H54 (cell line): ENCODE measurements at regions not wholly inside any gene's neighbourhood (a gene's known extent, or its start where the extent isn't known, plus 50 kb on each side); places are given as distances from the start of the nearest gene placed in this dataset.

ENCODE experiments used
- DNase-seq: peaks from one replicate; pipeline ENCODE4 v3.0.0; 2011; ENCODE audit warnings: low spot score, mixed read lengths; ENCODE audit not compliant: insufficient read length
- FAIRE-seq: peaks from 3 replicates; lab custom pipeline; 2011; peaks lifted over from hg19 to GRCh38; lab: Jason Lieb, UNC
- POLR2A ChIP-seq: IDR thresholded peaks from 2 replicates; pipeline ENCODE4 v1.6.1; 2011; ENCODE audit warnings: low read depth, mild to moderate bottlenecking, low read length

DNA sequence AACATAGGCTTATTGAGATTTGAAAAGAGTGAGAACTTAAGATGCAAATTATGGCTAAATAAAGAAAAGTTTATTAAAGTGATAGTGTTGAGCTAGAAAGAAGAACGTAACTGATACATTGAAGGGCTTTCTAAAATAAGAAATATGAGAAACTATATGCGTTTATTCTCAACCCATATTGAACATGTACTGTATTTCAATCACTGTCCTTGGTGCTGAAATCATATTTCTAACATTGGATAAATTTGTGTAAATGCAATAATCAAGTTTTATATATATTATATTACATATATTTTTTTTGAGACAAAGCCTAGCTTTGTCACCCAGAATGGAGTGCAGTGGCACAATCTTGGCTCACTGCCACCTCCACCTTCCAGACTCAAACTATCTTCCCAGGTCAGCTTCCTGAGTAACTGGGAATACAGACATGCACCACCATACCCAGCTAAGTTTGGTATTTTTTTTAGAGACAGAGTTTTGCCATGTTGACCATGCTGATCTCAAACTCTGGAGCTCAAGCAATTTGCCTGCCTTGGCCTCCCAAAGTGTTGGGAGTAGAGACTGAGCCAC, 1065.8 kb downstream of the REEP3 start:
- FAIRE-seq (peak; percentile 6), DNase-seq (no peak)
- no peak for TF ChIP-seq POLR2A

DNA sequence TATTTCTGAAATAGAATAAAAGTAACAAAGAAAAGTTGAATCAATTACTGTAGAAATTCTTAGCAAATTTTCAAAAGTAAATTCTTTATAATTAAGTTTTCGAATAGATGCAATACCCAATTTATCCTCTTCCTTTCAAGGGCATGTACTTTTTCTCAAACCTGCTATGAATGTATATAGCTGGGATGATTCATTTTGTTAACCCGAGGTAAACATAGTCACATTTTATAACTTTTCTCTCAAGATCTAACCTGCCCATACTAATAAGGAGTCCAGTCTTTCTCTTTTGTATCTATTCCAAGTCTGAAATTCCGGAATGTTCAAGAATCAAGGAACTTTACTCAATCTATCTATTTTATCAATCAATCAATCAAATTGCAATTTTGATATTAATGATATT, 1072.9 kb downstream of the REEP3 start:
- DNase-seq = no peak
- no peak for TF ChIP-seq POLR2A
- no peak for FAIRE-seq

DNA sequence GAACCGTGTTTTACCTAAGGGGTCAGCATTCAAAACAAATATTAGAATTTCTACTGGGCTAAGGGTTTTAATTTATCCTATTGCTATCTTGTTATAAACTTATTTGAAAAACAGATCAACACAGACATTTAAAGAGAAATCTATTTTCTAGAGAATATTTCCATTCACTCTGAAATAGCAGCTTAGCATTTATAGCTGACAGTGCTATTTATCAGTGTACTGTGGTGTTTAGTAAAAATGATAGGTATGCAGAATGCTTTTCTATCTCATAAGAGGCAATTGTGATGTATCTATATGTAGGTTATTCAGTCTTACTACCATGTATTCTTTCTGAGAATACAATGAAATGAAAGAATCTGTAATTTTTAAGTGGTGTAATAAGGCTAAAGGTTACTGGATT, 1077.4 kb downstream of the REEP3 start:
- FAIRE-seq (no peak), DNase-seq (no peak)
- no peak for TF ChIP-seq POLR2A

DNA sequence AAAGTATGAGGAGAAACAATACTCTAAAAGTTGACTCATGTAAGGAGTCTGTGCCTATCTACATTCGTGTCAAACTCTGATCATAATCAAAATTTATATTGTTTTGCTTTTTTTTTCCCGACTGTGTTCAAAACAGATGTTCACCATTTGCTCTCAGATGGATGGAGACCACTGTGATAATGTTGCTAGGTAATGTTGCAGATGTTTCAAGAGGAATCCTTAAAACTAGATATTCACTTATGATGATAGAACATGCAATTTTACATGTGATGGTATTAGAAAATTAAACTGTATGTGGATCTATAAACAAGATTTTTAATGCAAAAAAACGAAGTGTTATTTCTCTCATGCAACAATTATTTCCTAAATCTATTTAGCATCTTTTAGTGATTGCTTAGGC, 1080.1 kb downstream of the REEP3 start:
- no peak for FAIRE-seq
- TF ChIP-seq POLR2A = no peak
- DNase-seq = no peak

DNA sequence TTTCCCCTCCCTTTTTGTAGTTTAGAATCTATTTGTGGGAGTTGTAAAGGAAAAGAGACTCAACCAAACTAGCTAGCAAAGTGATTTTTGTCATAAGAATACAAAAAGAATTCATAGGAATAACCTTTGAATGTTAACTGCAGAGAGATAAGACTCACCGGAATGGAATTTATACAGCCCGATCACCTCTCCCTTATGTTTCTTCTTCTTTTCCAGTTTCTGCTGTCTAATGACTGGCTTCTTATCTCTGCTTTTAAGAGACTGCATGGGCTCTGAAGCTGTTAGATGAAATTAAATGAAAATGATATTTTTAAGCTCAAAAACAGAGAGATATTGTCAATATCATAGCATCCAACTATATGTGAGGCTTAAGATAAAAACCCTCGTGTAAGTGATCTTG, 1095.9 kb downstream of the REEP3 start:
- TF ChIP-seq POLR2A = no peak
- no peak for DNase-seq
- no peak for FAIRE-seq

DNA sequence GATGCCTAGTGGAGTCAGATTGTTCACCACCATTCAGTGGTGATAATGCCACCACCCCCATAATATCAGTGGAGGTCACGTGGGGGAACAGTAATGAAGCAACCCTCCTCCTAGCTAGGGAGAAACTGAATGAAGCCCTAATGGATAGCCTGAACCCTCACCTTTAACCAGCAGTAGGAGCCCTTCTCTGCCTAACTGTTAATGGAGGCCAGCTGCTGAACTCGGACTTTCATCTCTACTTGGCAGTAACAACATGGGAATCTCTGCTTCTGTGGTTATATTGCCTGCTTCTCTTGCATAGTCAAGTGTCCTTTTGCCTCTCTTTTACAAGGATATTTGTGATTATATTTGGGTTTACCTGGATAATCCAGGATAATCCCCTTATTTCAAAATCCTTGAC, 1097.9 kb downstream of the REEP3 start:
- DNase-seq = no peak
- no peak for FAIRE-seq
- no peak for TF ChIP-seq POLR2A

DNA sequence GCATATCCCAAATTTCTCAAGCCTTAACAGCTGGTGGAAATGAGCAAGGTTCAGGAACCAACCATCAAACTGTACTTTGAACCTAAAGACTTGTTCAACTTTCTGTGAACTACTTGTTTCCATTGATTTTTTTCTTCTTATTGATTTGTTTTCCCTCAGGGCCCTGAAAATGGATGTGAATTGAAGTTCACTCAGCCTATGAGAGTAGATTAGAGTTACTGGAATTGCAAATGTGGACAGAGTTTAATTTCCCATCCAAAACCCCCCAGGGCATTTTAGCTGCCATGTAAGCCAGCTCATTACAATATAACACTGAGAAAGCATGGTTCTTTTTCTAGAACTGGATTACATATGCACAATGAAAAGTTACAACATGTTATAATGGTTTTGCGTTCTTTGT, 1105.7 kb downstream of the REEP3 start:
- DNase-seq (no peak), FAIRE-seq (no peak)
- no peak for TF ChIP-seq POLR2A

DNA sequence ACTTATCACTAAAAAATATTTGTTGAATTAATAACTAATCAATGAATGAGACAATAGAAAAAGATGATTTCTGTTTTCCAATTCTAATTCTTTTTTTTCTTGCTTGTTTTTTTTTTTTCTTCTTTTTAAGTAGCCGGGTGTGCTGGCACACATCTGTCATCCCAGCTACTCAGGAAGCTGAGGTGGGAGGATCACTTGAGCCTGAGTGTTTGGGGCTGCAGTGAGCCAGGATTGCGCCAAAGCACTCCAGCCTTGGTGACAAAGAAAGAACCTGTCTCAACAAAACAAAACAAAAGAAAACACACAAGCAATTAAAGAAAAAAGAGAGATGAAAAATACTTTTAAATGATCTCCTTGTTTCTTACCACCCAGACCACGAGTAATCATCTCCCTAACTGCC, 1109.3 kb downstream of the REEP3 start:
- no peak for TF ChIP-seq POLR2A
- no peak for DNase-seq
- no peak for FAIRE-seq

DNA sequence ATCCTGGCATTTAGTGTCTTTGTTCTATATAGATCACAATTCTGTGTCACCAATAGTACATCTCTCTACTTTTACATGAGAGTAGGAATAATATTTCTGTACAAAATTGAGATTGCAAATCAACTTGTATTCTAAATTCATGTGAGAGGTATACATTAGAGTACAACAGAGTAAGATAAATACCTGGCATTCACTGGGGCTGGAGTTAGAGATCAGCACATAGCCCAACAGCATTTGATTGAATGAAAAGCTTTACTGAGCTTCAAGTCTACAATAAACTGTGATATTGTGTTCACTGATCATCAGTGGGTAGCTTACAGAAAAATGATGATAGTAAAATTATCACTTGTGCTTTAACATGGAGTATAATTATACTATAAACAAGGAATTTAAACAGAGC, 1114.7 kb downstream of the REEP3 start:
- FAIRE-seq (no peak), DNase-seq (no peak)
- TF ChIP-seq POLR2A = no peak

DNA sequence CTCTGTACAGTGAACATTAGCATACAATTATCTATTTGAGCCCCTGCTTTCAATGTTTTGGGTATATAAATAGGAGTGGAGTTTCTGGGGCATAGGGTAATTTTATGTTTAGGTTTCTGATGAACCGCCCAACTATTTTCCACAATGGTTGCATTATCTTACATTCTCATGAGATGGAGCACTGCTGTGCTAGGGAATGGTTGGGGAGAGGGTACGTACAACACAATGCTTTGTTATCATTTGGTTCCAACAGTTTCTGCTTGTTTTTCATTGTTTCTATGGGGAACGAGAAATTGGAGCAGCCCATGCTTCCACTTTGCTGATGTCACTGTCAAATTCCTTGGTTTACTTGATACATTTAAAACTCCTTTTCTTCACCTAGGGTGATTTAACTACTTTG, 1115.3 kb downstream of the REEP3 start:
- no peak for TF ChIP-seq POLR2A
- no peak for DNase-seq
- no peak for FAIRE-seq

DNA sequence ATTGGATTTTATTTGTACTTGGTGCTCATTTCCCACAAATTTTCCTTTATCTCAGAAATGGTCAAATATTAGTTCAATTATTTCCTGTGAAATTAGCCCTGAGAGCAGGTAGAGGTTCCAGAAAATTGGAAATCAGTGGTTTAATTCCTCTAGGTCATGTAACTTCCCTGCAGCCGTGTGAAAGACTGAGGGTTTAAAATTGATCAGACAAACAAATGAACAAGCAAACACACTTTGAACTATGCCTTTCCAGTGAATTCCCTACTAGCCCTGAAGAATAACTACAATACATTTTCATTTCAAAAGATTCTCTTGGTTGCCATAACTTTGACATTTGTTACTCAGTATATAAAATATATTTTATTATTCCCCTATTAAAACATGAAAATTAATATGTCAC, 1116.7 kb downstream of the REEP3 start:
- no peak for DNase-seq
- no peak for FAIRE-seq
- no peak for TF ChIP-seq POLR2A

DNA sequence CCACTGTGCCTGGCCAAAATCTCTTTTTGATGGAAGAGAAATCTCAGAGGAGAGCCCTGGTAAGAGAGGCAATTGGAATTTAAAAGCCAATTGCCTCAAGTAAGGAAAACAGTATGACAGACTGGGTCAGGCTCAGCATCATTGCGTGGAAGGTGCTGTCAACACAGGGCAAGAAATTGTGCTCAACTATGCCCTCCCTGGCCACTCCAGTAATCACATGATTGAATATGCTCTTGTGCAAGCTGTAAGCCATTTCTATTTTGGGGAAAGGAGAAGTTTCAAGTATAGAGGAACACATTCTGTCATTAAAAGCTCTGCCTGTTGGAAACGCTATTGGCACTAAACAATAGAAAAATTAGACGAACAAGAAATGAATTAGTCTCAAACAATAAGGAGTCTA, 1127.7 kb downstream of the REEP3 start:
- DNase-seq = no peak
- no peak for TF ChIP-seq POLR2A

DNA sequence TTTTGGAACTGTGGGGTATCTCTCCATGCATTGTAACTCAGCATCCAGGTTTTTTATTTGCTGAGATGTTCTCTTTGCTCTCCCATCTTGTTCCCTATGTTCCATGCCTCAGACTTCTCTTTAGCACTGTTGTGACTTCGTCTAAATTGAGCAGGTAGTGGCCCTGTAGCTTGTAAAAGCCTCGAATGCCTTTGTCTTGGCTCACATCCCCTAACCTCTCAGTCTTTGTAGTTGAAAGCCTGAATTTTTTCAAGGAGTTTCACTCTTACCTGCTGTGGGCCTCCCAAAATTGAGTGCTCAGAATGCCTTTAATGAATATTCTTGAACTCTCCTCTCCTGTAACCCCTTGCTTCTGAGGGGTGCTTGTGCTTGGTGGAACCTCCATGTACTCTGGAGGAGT, 1137.3 kb downstream of the REEP3 start:
- no peak for TF ChIP-seq POLR2A
- no peak for DNase-seq
- FAIRE-seq = peak; percentile 20

More for the DNA sequence above, 1127.7 kb downstream of the REEP3 start:
- peak; percentile 11 for FAIRE-seq

DNA sequence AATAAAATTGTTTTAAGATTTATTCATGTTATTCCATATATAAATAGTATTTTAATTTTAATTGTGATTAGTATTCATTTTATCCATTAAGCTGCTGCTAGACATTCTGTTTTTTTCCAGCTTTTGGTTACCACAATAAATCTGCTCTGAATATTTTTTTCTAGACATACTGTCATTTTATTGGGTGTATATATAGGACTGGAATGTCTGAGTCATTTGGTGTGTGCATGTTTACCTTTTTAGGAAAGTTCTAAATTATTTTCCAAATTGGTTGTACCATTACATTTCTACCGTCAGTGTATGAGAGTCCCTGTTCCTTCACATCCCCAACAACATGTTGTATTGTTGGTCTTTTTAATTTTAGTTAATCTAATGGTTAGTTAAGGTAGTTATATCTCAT, 1138.1 kb downstream of the REEP3 start:
- FAIRE-seq (no peak), DNase-seq (no peak)
- TF ChIP-seq POLR2A = no peak

DNA sequence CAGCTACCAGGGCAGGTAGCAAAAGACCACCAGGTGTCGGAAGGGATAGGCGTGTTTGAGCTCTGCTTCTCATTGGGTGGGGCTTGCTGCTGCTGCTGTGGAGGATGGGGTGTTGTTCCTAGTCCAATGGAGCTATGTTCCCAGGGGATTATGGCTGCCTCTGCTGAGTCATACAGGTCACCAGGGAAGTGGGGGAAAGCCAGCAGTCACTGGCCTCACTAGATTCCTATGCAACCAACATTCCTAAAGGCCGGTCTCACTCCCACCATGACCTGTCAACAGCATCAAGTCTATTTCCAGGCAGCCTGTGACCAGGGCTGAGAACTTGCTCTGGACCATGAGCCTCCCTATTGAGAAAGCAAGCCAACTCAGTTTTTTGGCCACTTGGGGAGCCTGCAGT, 1160.8 kb downstream of the REEP3 start:
- FAIRE-seq (no peak), DNase-seq (no peak)
- no peak for TF ChIP-seq POLR2A

DNA sequence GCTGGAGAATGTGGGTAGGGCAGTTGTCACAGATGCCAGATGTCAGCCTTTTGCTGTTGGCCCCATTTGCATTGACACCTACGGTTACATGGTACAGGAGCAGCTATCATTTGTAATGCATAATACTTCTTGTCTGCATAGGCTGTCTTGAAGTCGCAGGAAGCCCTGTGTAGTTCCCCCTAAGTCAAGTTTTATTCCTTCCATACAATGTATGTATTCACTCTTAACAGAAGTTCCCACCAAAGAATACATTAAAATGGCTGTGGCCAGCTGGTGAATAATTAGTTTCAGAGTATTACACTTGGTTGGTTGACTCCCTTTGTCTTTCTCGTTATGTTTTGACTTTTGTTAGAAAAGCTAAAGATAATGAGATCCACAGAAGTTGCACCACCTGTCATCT, 1169.0 kb downstream of the REEP3 start:
- DNase-seq (no peak), FAIRE-seq (no peak)
- TF ChIP-seq POLR2A = no peak
